ENCODE measurements at regions not wholly inside any gene's neighbourhood (a gene's known extent, or its start where the extent isn't known, plus 50 kb on each side); places are given as distances from the start of the nearest gene placed in this dataset.

DNA sequence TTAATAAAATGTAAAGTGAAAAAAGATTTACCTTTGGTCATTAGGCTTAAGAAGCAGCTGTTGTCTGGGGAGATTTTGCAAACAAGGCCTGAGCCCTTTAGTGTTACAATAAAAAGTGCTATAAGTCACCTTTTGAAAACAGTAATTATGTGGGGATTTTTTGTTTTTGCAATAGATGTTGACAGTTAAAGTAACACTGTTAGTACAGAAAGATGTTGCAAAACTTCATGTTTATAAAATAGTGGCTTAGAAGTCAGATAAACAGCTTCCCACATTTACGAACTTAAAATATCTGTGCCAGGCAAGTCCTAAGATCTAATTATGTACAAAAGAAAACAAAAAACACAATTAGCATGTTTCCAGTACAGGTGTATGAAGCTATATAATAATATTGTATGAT lies 138.0 kb upstream of the IRS2 start:
- TF ChIP-seq, protein P1, sequence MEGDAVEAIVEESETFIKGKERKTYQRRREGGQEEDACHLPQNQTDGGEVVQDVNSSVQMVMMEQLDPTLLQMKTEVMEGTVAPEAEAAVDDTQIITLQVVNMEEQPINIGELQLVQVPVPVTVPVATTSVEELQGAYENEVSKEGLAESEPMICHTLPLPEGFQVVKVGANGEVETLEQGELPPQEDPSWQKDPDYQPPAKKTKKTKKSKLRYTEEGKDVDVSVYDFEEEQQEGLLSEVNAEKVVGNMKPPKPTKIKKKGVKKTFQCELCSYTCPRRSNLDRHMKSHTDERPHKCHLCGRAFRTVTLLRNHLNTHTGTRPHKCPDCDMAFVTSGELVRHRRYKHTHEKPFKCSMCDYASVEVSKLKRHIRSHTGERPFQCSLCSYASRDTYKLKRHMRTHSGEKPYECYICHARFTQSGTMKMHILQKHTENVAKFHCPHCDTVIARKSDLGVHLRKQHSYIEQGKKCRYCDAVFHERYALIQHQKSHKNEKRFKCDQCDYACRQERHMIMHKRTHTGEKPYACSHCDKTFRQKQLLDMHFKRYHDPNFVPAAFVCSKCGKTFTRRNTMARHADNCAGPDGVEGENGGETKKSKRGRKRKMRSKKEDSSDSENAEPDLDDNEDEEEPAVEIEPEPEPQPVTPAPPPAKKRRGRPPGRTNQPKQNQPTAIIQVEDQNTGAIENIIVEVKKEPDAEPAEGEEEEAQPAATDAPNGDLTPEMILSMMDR (IDR thresholded peaks at IDR 0.05), result no peak
- no peak for TF ChIP-seq POLR2A (IDR thresholded peaks at IDR 0.05)
